ENCODE measurements at regions not wholly inside any gene's neighbourhood (a gene's known extent, or its start where the extent isn't known, plus 50 kb on each side); places are given as distances from the start of the nearest gene placed in this dataset.

GRCh38 chr18:55650363-55650870, 62.4 kb upstream of the TCF4 start:
- H3K36me3 ChIP-seq = no peaks in the 10 kb centered on the region
- no peak for TF ChIP-seq POLR2A (IDR thresholded peaks at IDR 0.05)
- no peak for TF ChIP-seq EP300 (IDR thresholded peaks at IDR 0.05)
- no peak for TF ChIP-seq POLR2AphosphoS5 (IDR thresholded peaks at IDR 0.05)
- TF ChIP-seq CTCF (IDR thresholded peaks at IDR 0.05) = no peak
- no peak for DNase-seq
- H3K27ac ChIP-seq = no peak overlapping the region
- intact Hi-C loops (cut with DNase I) = no loop called here
- 67 to 69% methylated on average over 4 of the region's 4 CpGs for WGBS, 2 donors
- H3K9me3 ChIP-seq = no peaks in the 10 kb centered on the region
- H3K4me1 ChIP-seq = no peaks in the 10 kb centered on the region
- no peaks in the 10 kb centered on the region for H3K27me3 ChIP-seq
- no peak overlapping the region for H3K4me3 ChIP-seq

GRCh38 chr18:55647331-55647730, 59.3 kb upstream of the TCF4 start:
- Histone ChIP-seq H3K4me3 (no peak overlapping the region), H3K27me3 (no peaks in the 10 kb centered on the region), H3K9me3 (peaks cover 0 to 3% (median 0%) of the 10 kb centered on the region in 4 donors), H3K4me1 (no peaks in the 10 kb centered on the region), H3K27ac (no peak overlapping the region), H3K36me3 (no peaks in the 10 kb centered on the region)
- no peak for TF ChIP-seq CTCF (IDR thresholded peaks at IDR 0.05)
- no peak for TF ChIP-seq EP300 (IDR thresholded peaks at IDR 0.05)
- TF ChIP-seq POLR2A (IDR thresholded peaks at IDR 0.05) = no peak
- no peak for TF ChIP-seq POLR2AphosphoS5 (IDR thresholded peaks at IDR 0.05)
- DNase-seq = no peak
- intact Hi-C loops (cut with DNase I) = no loop called here
- 75 to 77% methylated on average over 4 of the region's 4 CpGs for WGBS, 2 donors

GRCh38 chr18:55642191-55642590, 54.2 kb upstream of the TCF4 start:
- H3K27me3 ChIP-seq = no peaks in the 10 kb centered on the region
- H3K27ac ChIP-seq = no peak overlapping the region
- peaks cover 0 to 5% (median 0%) of the 10 kb centered on the region in 4 donors for H3K9me3 ChIP-seq
- no peak overlapping the region for H3K4me3 ChIP-seq
- TF ChIP-seq CTCF (IDR thresholded peaks at IDR 0.05) (no peak), POLR2AphosphoS5 (IDR thresholded peaks at IDR 0.05) (no peak), POLR2A (IDR thresholded peaks at IDR 0.05) (no peak), EP300 (IDR thresholded peaks at IDR 0.05) (no peak)
- WGBS, 2 donors = 38 to 40% methylated on average over 2 of the region's 2 CpGs
- no peaks in the 10 kb centered on the region for H3K36me3 ChIP-seq
- intact Hi-C loops (cut with DNase I) = no loop called here
- H3K4me1 ChIP-seq = no peaks in the 10 kb centered on the region
- no peak for DNase-seq

- Histone ChIP-seq H3K36me3 (no peaks in the 10 kb centered on the region), H3K27me3 (no peaks in the 10 kb centered on the region), H3K4me1 (no peaks in the 10 kb centered on the region), H3K27ac (no peak overlapping the region), H3K4me3 (no peak overlapping the region), H3K9me3 (peaks cover 0 to 5% (median 0%) of the 10 kb centered on the region in 4 donors)
- 77 to 90% methylated on average over 4 of the region's 4 CpGs for WGBS, 2 donors
- intact Hi-C loops (cut with DNase I) = no loop called here
- no peak for DNase-seq
- TF ChIP-seq POLR2A (IDR thresholded peaks at IDR 0.05) (no peak), CTCF (IDR thresholded peaks at IDR 0.05) (no peak), EP300 (IDR thresholded peaks at IDR 0.05) (no peak), POLR2AphosphoS5 (IDR thresholded peaks at IDR 0.05) (no peak)
Measured at GRCh38 chr18:55641486-55641885, 53.5 kb upstream of the TCF4 start.

Small RNA genes lying in the stretch of these regions (small RNA-seq; reads per million reads assigned to genes)
- 0 reads per million in 3 donors for gene RF00045

Data from sigmoid colon (tissue), 6 donors.